Inflammatory macrophage treated with lipopolysaccharide for 1 hour (primary cell): ENCODE measurements at regions not wholly inside any gene's neighbourhood (a gene's known extent, or its start where the extent isn't known, plus 50 kb on each side); places are given as distances from the start of the nearest gene placed in this dataset.

Source experiments
- DNase-seq, 2 donors: peaks; one replicate each; pipeline ENCODE4 v3.0.0-alpha.2; 2020 to 2022

GRCh38 chr11:109564241-109564640 is 142.3 kb downstream of the C11orf87 start:
- DNase-seq, result no peak

GRCh38 chr11:109582470-109582869 is 160.5 kb downstream of the C11orf87 start:
- DNase-seq, result peak in 1 of 2 donors; percentile 0

GRCh38 chr11:109584001-109584972 is 162.3 kb downstream of the C11orf87 start:
- no peak for DNase-seq

GRCh38 chr11:109586789-109587188 is 164.8 kb downstream of the C11orf87 start:
- no peak for DNase-seq

GRCh38 chr11:109590782-109591181 is 168.8 kb downstream of the C11orf87 start:
- no peak for DNase-seq

GRCh38 chr11:109597336-109597735 is 175.3 kb downstream of the C11orf87 start:
- DNase-seq, result no peak

GRCh38 chr11:109604481-109605400 is 182.8 kb downstream of the C11orf87 start:
- no peak for DNase-seq

- DNase-seq, result no peak
Observed at GRCh38 chr11:109606256-109606655, 184.3 kb downstream of the C11orf87 start.

- DNase-seq, result no peak
Observed at GRCh38 chr11:109609454-109610185, 187.6 kb downstream of the C11orf87 start.

- DNase-seq, result no peak
Observed at GRCh38 chr11:109612496-109612895, 190.5 kb downstream of the C11orf87 start.

- no peak for DNase-seq
Observed at GRCh38 chr11:109619498-109619897, 197.5 kb downstream of the C11orf87 start.

GRCh38 chr11:109629734-109630133 is 207.7 kb downstream of the C11orf87 start:
- no peak for DNase-seq

GRCh38 chr11:109641549-109641948 is 219.6 kb downstream of the C11orf87 start:
- no peak for DNase-seq

GRCh38 chr11:109644152-109644551 is 222.2 kb downstream of the C11orf87 start:
- DNase-seq, result no peak

- DNase-seq, result no peak
Observed at GRCh38 chr11:109648804-109649203, 226.8 kb downstream of the C11orf87 start.

- no peak for DNase-seq
Observed at GRCh38 chr11:109654091-109654490, 232.1 kb downstream of the C11orf87 start.

GRCh38 chr11:109658190-109658589 is 236.2 kb downstream of the C11orf87 start:
- DNase-seq, result no peak

GRCh38 chr11:109667719-109668118 is 245.7 kb downstream of the C11orf87 start:
- no peak for DNase-seq

GRCh38 chr11:109668973-109669634 is 247.1 kb downstream of the C11orf87 start:
- no peak for DNase-seq

- DNase-seq, result no peak
Observed at GRCh38 chr11:109677231-109677630, 255.2 kb downstream of the C11orf87 start.

GRCh38 chr11:109677876-109678275 is 255.9 kb downstream of the C11orf87 start:
- no peak for DNase-seq

- no peak for DNase-seq
Observed at GRCh38 chr11:109680127-109680526, 258.1 kb downstream of the C11orf87 start.
